ENCODE measurements at regions not wholly inside any gene's neighbourhood (a gene's known extent, or its start where the extent isn't known, plus 50 kb on each side); places are given as distances from the start of the nearest gene placed in this dataset.

- no peak for TF ChIP-seq CHD7 (IDR thresholded peaks at IDR 0.05; ENCODE audit: insufficient replicate concordance, low read length)
- TF ChIP-seq KDM1A (IDR thresholded peaks at IDR 0.05; ENCODE audit: borderline replicate concordance, low read length): no peak
- TF ChIP-seq SRF (IDR thresholded peaks at IDR 0.05; ENCODE audit: low read depth, low read length): no peak
- no peak for TF ChIP-seq CTBP2 (IDR thresholded peaks at IDR 0.05; ENCODE audit: borderline replicate concordance, insufficient read depth, insufficient read length, low read length)
- TF ChIP-seq, protein P1, sequence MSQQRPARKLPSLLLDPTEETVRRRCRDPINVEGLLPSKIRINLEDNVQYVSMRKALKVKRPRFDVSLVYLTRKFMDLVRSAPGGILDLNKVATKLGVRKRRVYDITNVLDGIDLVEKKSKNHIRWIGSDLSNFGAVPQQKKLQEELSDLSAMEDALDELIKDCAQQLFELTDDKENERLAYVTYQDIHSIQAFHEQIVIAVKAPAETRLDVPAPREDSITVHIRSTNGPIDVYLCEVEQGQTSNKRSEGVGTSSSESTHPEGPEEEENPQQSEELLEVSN (IDR thresholded peaks at IDR 0.05): no peak
- no peak for TF ChIP-seq USF2 (IDR thresholded peaks at IDR 0.05; ENCODE audit: low read length)
- TF ChIP-seq RAD21 (IDR thresholded peaks at IDR 0.05 in 1 of 2, conservative IDR thresholded peaks at IDR 0.05 in 1 of 2; ENCODE audit: low read depth in 2 of 2, low read length in 2 of 2): no peak
- TF ChIP-seq SIX5 (IDR thresholded peaks at IDR 0.05; ENCODE audit: low read depth, low read length): no peak
- TF ChIP-seq MAFK (IDR thresholded peaks at IDR 0.05; ENCODE audit: low read depth, low read length): no peak
- no peak for TF ChIP-seq SP1 (IDR thresholded peaks at IDR 0.05; ENCODE audit: low read depth, low read length)
Measured at GRCh38 chr11:95330302-95330701, 99.3 kb upstream of the SESN3 start (continued).
